Caco-2 (cell line): ENCODE measurements at regions not wholly inside any gene's neighbourhood (a gene's known extent, or its start where the extent isn't known, plus 50 kb on each side); places are given as distances from the start of the nearest gene placed in this dataset.

Experiments
- BruUV-seq: library from RNA; stranded (reverse); fragments of 400-500 nt; replicated peaks from 2 replicates; lab custom pipeline; 2021; lab: Mats Ljungman, UMichigan
- CTCF ChIA-PET: fragments of 300-600 bp; sonication (Branson Sonifier 250); formaldehyde crosslinking; loops from one replicate; lab custom pipeline; 2022; ENCODE audit warnings: antibody characterized with exemption; lab: Charles Lee
- POLR2A ChIA-PET: fragments of 300-600 bp; sonication (Branson Sonifier 250); formaldehyde crosslinking; loops from one replicate; lab custom pipeline; 2022; ENCODE audit warnings: antibody characterized with exemption; lab: Charles Lee
- DNase-seq, 2 experiments: peaks; one replicate each; pipeline versions ENCODE4 v3.0.0 to v3.0.0-alpha.2; 2020 to 2022
- H3K27me3 ChIP-seq: replicated peaks from 2 replicates; pipeline ENCODE4 v1.6.0; 2011; ENCODE audit warnings: low read length; ENCODE audit not compliant: control insufficient read depth, insufficient read depth
- H3K36me3 ChIP-seq: 2 replicates; pipeline ENCODE4 v1.5.1; 2011; ENCODE audit warnings: low read length; ENCODE audit not compliant: control insufficient read depth, insufficient read depth
- H3K4me1 ChIP-seq: fragments of 250-450 bp; sonication (Bioruptor Pico); 2 replicates; pipeline ENCODE4 v1.5.1; 2020; ENCODE audit warnings: mild to moderate bottlenecking
- H3K4me3 ChIP-seq: 2 replicates; pipeline ENCODE4 v1.5.1; 2011; ENCODE audit warnings: low read depth, mild to moderate bottlenecking, control low read depth, low read length
- H3K9me3 ChIP-seq: fragments of 250-450 bp; sonication (Bioruptor Pico); 2 replicates; pipeline ENCODE4 v1.5.1; 2020; ENCODE audit warnings: mild to moderate bottlenecking, moderate library complexity
- H3K27ac Mint-ChIP-seq: one replicate; pipeline ENCODE4 v1.8.0; 2022; ENCODE audit warnings: mixed read lengths; ENCODE audit not compliant: unreplicated experiment
- H3K27me3 Mint-ChIP-seq: one replicate; pipeline ENCODE4 v1.8.0; 2022; ENCODE audit warnings: mixed read lengths; ENCODE audit not compliant: insufficient read depth, unreplicated experiment
- H3K36me3 Mint-ChIP-seq: one replicate; pipeline ENCODE4 v1.8.0; 2022; ENCODE audit warnings: mild to moderate bottlenecking, mixed read lengths; ENCODE audit not compliant: insufficient read depth, unreplicated experiment
- H3K4me1 Mint-ChIP-seq: one replicate; pipeline ENCODE4 v1.8.0; 2022; ENCODE audit warnings: low read depth, mixed read lengths; ENCODE audit not compliant: unreplicated experiment
- H3K4me3 Mint-ChIP-seq: one replicate; pipeline ENCODE4 v1.8.0; 2022; ENCODE audit warnings: mild to moderate bottlenecking, moderate library complexity, mixed read lengths; ENCODE audit not compliant: unreplicated experiment
- H3K9me3 Mint-ChIP-seq: one replicate; pipeline ENCODE4 v1.8.0; 2022; ENCODE audit warnings: mixed read lengths; ENCODE audit not compliant: unreplicated experiment
- intact Hi-C: fragments of 100-400 bp; cut with micrococcal nuclease; formaldehyde crosslinking; loops from one replicate; pipeline ENCODE4 v1.10.0; 2022; ENCODE audit not compliant: unreplicated experiment
- TF ChIP-seq, protein P1 (sequence below), 2 experiments: fragments of 200-600 bp in 1 of 2; IDR thresholded peaks; 1 replicate in 1 of 2; 2 replicates in 1 of 2; pipeline versions ENCODE4 v1.5.1 to v1.8.0; 2011 to 2022; ENCODE audit warnings: antibody characterized with exemption in 1 of 2, control low read depth in 1 of 2, inconsistent platforms in 1 of 2, low read depth in 1 of 2, low read length in 1 of 2, mild to moderate bottlenecking in 1 of 2, moderate library complexity in 1 of 2; ENCODE audit not compliant: insufficient read depth in 1 of 2, severe bottlenecking in 1 of 2, unreplicated experiment in 1 of 2

DNA sequence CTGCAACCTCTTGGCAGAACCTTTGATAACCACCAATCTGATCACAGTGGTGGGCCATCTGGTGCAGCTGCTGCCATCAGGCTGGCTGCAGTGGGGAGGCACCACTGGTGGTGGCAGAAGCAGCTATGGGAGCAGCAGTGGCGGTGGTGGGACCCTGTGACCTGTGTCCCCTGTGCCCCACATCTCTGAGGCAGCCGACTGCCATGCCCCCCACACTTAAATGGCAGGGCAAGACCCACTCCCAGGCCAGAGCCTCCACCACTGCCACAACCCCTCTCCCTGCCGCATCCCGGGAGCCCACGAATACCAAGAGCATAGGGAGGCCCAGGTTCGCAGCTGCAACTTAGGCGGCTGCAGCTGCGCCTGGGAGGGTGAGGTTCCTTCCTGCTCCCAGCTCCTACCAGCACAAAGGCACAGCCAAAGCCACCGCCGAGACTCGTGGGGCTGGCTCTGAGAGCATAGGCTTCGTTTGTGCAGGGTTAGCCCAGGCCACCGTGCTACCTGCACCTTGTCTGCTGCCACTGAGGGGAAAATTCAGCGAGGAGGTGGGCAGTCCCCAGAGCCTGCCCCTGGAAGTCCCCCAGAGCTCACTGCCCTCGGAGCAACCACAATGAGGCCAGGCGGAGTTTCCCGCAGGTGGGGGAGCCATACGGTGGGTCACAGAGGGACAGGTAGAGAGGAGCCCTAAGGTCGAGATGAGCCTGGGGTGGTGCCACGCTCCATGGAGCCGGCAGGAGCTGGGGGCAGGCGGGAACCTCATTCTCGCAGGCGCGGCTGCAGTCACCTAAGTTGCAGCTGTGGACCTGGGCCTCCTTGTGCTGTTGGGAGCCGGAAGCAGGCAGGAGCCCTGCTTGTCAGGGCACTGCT is 518.7 kb downstream of the RWDD3 start:
- intact Hi-C loops: no loop called here
- ChIA-PET CTCF (no interaction called here), POLR2A (no interaction called here)
- H3K4me1 ChIP-seq: no peaks in the 10 kb centered on the region
- no peaks in the 10 kb centered on the region for H3K4me1 Mint-ChIP-seq
- H3K4me3 ChIP-seq: no peak overlapping the region
- no peak overlapping the region for H3K27ac Mint-ChIP-seq
- no peaks in the 10 kb centered on the region for H3K27me3 Mint-ChIP-seq
- no peaks in the 10 kb centered on the region for H3K36me3 ChIP-seq
- peaks cover 12% of the 10 kb centered on the region for H3K9me3 Mint-ChIP-seq
- no peak for DNase-seq
- H3K4me3 Mint-ChIP-seq: no peak overlapping the region
- H3K9me3 ChIP-seq: no peaks in the 10 kb centered on the region
- H3K36me3 Mint-ChIP-seq: peaks cover 5% of the 10 kb centered on the region
- H3K27me3 ChIP-seq: no peaks in the 10 kb centered on the region
- TF ChIP-seq, protein P1, sequence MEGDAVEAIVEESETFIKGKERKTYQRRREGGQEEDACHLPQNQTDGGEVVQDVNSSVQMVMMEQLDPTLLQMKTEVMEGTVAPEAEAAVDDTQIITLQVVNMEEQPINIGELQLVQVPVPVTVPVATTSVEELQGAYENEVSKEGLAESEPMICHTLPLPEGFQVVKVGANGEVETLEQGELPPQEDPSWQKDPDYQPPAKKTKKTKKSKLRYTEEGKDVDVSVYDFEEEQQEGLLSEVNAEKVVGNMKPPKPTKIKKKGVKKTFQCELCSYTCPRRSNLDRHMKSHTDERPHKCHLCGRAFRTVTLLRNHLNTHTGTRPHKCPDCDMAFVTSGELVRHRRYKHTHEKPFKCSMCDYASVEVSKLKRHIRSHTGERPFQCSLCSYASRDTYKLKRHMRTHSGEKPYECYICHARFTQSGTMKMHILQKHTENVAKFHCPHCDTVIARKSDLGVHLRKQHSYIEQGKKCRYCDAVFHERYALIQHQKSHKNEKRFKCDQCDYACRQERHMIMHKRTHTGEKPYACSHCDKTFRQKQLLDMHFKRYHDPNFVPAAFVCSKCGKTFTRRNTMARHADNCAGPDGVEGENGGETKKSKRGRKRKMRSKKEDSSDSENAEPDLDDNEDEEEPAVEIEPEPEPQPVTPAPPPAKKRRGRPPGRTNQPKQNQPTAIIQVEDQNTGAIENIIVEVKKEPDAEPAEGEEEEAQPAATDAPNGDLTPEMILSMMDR (IDR thresholded peaks at IDR 0.05; ENCODE audit: insufficient read depth in 1 of 2, low read depth in 1 of 2, low read length in 1 of 2, severe bottlenecking in 1 of 2, unreplicated experiment in 1 of 2): no peak
- no TSS peak for BruUV-seq

DNA sequence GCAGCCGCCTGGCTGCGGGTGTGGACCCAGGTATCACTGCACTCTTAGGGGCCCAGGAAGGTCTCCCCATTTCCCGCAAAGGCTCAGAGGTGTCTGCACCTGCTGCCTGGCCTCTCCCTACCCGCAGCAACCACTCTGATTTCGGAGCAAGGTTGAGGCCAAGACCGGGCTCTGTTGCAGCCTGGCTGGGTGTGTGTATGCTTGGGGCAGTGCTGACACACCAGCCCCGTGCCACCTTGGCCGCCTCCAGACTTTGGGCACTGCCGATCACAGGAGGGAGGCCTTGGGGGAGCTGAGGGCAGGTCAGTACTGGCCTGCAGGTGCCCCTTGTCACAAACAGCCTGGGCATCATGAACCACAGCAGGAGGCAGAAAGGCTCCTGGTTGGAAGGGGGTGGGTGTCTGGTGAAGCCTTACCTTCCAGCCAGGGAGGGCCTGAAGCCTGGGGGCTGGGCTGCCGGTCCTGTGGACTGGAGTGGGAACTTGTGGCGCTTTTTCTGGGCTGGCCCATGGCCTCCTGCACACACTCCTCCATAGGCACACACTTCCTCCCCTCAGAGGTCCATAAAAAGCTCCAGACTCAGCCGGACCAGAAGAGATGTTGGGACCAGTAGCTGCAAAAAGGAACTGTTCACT is 519.5 kb downstream of the RWDD3 start:
- Mint-ChIP-seq H3K4me3 (no peak overlapping the region), H3K4me1 (no peaks in the 10 kb centered on the region), H3K27ac (no peak overlapping the region), H3K27me3 (no peaks in the 10 kb centered on the region), H3K36me3 (peaks cover 5% of the 10 kb centered on the region), H3K9me3 (peaks cover 12% of the 10 kb centered on the region)
- CTCF ChIA-PET: no interaction called here
- TF ChIP-seq, protein P1 (IDR thresholded peaks at IDR 0.05; ENCODE audit: insufficient read depth in 1 of 2, low read depth in 1 of 2, low read length in 1 of 2, severe bottlenecking in 1 of 2, unreplicated experiment in 1 of 2): no peak
- no TSS peak for BruUV-seq
- POLR2A ChIA-PET: no interaction called here
- Histone ChIP-seq H3K36me3 (no peaks in the 10 kb centered on the region), H3K4me1 (no peaks in the 10 kb centered on the region), H3K4me3 (no peak overlapping the region), H3K9me3 (no peaks in the 10 kb centered on the region), H3K27me3 (no peaks in the 10 kb centered on the region)
- intact Hi-C loops: no loop called here
- DNase-seq: no peak

DNA sequence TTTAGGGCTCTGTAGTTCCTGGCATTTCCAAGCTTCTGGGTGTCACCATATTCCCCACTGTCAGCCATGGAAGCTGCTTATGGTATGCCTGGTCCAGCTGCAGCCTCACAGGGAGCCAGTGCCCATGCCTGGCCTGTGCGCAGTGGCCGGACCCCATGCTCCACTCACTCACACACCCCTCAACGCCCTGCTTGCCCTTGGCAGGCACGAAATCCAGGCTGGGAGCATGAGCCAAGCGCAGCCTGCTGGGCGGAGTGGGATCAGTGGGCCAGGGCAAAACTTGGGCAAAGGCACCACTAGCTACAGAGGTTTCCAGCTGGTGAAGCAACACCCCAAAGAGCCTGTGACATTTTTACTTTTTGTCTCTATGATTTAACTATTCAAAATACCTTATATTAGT is 520.4 kb downstream of the RWDD3 start:
- H3K27ac Mint-ChIP-seq: no peak overlapping the region
- intact Hi-C loops: no loop called here
- Histone ChIP-seq H3K27me3 (no peaks in the 10 kb centered on the region), H3K36me3 (no peaks in the 10 kb centered on the region), H3K4me1 (no peaks in the 10 kb centered on the region), H3K4me3 (no peak overlapping the region), H3K9me3 (no peaks in the 10 kb centered on the region)
- CTCF ChIA-PET: no interaction called here
- BruUV-seq: no TSS peak
- H3K36me3 Mint-ChIP-seq: peaks cover 5% of the 10 kb centered on the region
- peaks cover 12% of the 10 kb centered on the region for H3K9me3 Mint-ChIP-seq
- H3K27me3 Mint-ChIP-seq: no peaks in the 10 kb centered on the region
- TF ChIP-seq, protein P1 (IDR thresholded peaks at IDR 0.05; ENCODE audit: insufficient read depth in 1 of 2, low read depth in 1 of 2, low read length in 1 of 2, severe bottlenecking in 1 of 2, unreplicated experiment in 1 of 2): no peak
- no peaks in the 10 kb centered on the region for H3K4me1 Mint-ChIP-seq
- no peak for DNase-seq
- no peak overlapping the region for H3K4me3 Mint-ChIP-seq
- POLR2A ChIA-PET: no interaction called here
